Smooth muscle cell (in vitro differentiated cells): ENCODE measurements at regions not wholly inside any gene's neighbourhood (a gene's known extent, or its start where the extent isn't known, plus 50 kb on each side); places are given as distances from the start of the nearest gene placed in this dataset.

Source experiments
- DNase-seq: peaks from one replicate; lab custom pipeline; 2025; ENCODE audit not compliant: unreplicated experiment; lab: John Stamatoyannopoulos, UW
- H2AFZ ChIP-seq: fragments of 200-600 bp; sonication (generic); 2 replicates; pipeline ENCODE4 v1.6.0; 2016; ENCODE audit warnings: antibody characterized with exemption, low read depth, mild to moderate bottlenecking
- H3F3A ChIP-seq: fragments of 200-600 bp; sonication (generic); 2 replicates; pipeline ENCODE4 v1.6.0; 2017; ENCODE audit warnings: antibody characterized with exemption, low read depth
- H3K27ac ChIP-seq: fragments of 200-600 bp; sonication (generic); 2 replicates; pipeline ENCODE4 v1.5.1; 2016; ENCODE audit warnings: low read depth, mild to moderate bottlenecking
- H3K27me3 ChIP-seq: fragments of 200-600 bp; sonication (generic); 2 replicates; pipeline ENCODE4 v1.6.1; 2016; ENCODE audit warnings: low read depth, mild to moderate bottlenecking
- H3K36me3 ChIP-seq: fragments of 200-600 bp; sonication (generic); 2 replicates; pipeline ENCODE4 v1.5.1; 2016; ENCODE audit warnings: low read depth
- H3K4me1 ChIP-seq: fragments of 200-600 bp; sonication (generic); 2 replicates; pipeline ENCODE4 v1.5.1; 2016; ENCODE audit warnings: low read depth
- H3K4me2 ChIP-seq: fragments of 200-600 bp; sonication (generic); 2 replicates; pipeline ENCODE4 v1.6.0; 2016; ENCODE audit warnings: mild to moderate bottlenecking
- H3K4me3 ChIP-seq: fragments of 200-600 bp; sonication (generic); 2 replicates; pipeline ENCODE4 v1.5.1; 2016; ENCODE audit warnings: mild to moderate bottlenecking
- H3K79me2 ChIP-seq: fragments of 200-600 bp; sonication (generic); 2 replicates; pipeline ENCODE4 v1.6.0; 2016; ENCODE audit warnings: low read depth, mild to moderate bottlenecking
- H3K9ac ChIP-seq: fragments of 200-600 bp; sonication (generic); 2 replicates; pipeline ENCODE4 v1.6.0; 2016; ENCODE audit warnings: low read depth
- H3K9me3 ChIP-seq: fragments of 200-600 bp; sonication (generic); replicated peaks from 2 replicates; pipeline ENCODE4 v1.5.1; 2016; ENCODE audit warnings: low read depth
- H4K20me1 ChIP-seq: fragments of 200-600 bp; sonication (generic); 2 replicates; pipeline ENCODE4 v1.6.0; 2016; ENCODE audit warnings: low read depth
- CTCF ChIP-seq: fragments of 200-600 bp; sonication (generic); IDR thresholded peaks from 2 replicates; pipeline ENCODE4 v1.5.1; 2017; ENCODE audit warnings: borderline replicate concordance, mild to moderate bottlenecking, antibody characterized with exemption; ENCODE audit not compliant: insufficient read depth, poor library complexity, severe bottlenecking
- WGBS: methylation state at CpG from one replicate; pipeline ENCODE4 v1.1.7; 2016; ENCODE audit warnings: low lambda C conversion rate; 5-methylcytosine and 5-hydroxymethylcytosine counted together

- no peaks in the 10 kb centered on the region for H3K27me3 ChIP-seq
- H3K9ac ChIP-seq, result no peak overlapping the region
- no peak overlapping the region for H3K4me2 ChIP-seq
- no peak for DNase-seq
- H3K4me3 ChIP-seq, result no peak overlapping the region
- H3K79me2 ChIP-seq, result no peaks in the 10 kb centered on the region
- no peak for TF ChIP-seq CTCF
- 88% methylated on average over 5 of the region's 5 CpGs for WGBS
- no peaks in the 10 kb centered on the region for H4K20me1 ChIP-seq
- no peak overlapping the region for H2AFZ ChIP-seq
- H3K4me1 ChIP-seq, result no peaks in the 10 kb centered on the region
- no peaks in the 10 kb centered on the region for H3K36me3 ChIP-seq
- H3K27ac ChIP-seq, result no peak overlapping the region
- peaks cover 4% of the 10 kb centered on the region for H3F3A ChIP-seq
- no peaks in the 10 kb centered on the region for H3K9me3 ChIP-seq
These were observed 151.1 kb upstream of the MYOCD start for GRCh38 chr17:12514596-12514995.

- Histone ChIP-seq H2AFZ (no peak overlapping the region), H3K4me1 (peaks cover 16% of the 10 kb centered on the region), H3K9ac (no peak overlapping the region), H3K27me3 (no peaks in the 10 kb centered on the region), H3K36me3 (no peaks in the 10 kb centered on the region), H3K79me2 (no peaks in the 10 kb centered on the region), H3K9me3 (no peaks in the 10 kb centered on the region), H3K4me2 (peak overlapping the region; percentile 15), H3K4me3 (no peak overlapping the region), H3F3A (peaks cover 13% of the 10 kb centered on the region), H3K27ac (peak overlapping the region; percentile 91), H4K20me1 (no peaks in the 10 kb centered on the region)
- 43% methylated on average over 7 of the region's 7 CpGs for WGBS
- no peak for DNase-seq
- TF ChIP-seq CTCF, result no peak
These were observed 145.6 kb upstream of the MYOCD start for GRCh38 chr17:12519956-12520594.

GRCh38 chr17:12521416-12521815 is 144.3 kb upstream of the MYOCD start:
- H3K36me3 ChIP-seq, result no peaks in the 10 kb centered on the region
- peaks cover 13% of the 10 kb centered on the region for H3F3A ChIP-seq
- H2AFZ ChIP-seq, result no peak overlapping the region
- no peaks in the 10 kb centered on the region for H3K9me3 ChIP-seq
- H3K27ac ChIP-seq, result peak overlapping the region; percentile 91
- peaks cover 16% of the 10 kb centered on the region for H3K4me1 ChIP-seq
- H3K79me2 ChIP-seq, result no peaks in the 10 kb centered on the region
- no peaks in the 10 kb centered on the region for H4K20me1 ChIP-seq
- WGBS, result 26% methylated on average over 7 of the region's 7 CpGs
- no peak overlapping the region for H3K4me3 ChIP-seq
- no peak for DNase-seq
- no peak overlapping the region for H3K9ac ChIP-seq
- no peak for TF ChIP-seq CTCF
- H3K27me3 ChIP-seq, result no peaks in the 10 kb centered on the region
- peak overlapping the region; percentile 68 for H3K4me2 ChIP-seq

- peak overlapping the region; percentile 91 for H3K27ac ChIP-seq
- no peak for TF ChIP-seq CTCF
- H3F3A ChIP-seq, result peaks cover 13% of the 10 kb centered on the region
- no peak for DNase-seq
- H3K4me1 ChIP-seq, result peaks cover 16% of the 10 kb centered on the region
- no peaks in the 10 kb centered on the region for H3K79me2 ChIP-seq
- H3K36me3 ChIP-seq, result no peaks in the 10 kb centered on the region
- H3K4me2 ChIP-seq, result peak overlapping the region; percentile 68
- WGBS, result 4% methylated on average over 7 of the region's 7 CpGs
- no peaks in the 10 kb centered on the region for H4K20me1 ChIP-seq
- no peaks in the 10 kb centered on the region for H3K27me3 ChIP-seq
- H2AFZ ChIP-seq, result no peak overlapping the region
- no peaks in the 10 kb centered on the region for H3K9me3 ChIP-seq
- peak overlapping the region; percentile 48 for H3K9ac ChIP-seq
- H3K4me3 ChIP-seq, result peak overlapping the region; percentile 20
These were observed 143.4 kb upstream of the MYOCD start for GRCh38 chr17:12522336-12522735.
